Smooth muscle cell (in vitro differentiated cells): ENCODE measurements at regions not wholly inside any gene's neighbourhood (a gene's known extent, or its start where the extent isn't known, plus 50 kb on each side); places are given as distances from the start of the nearest gene placed in this dataset.

Source experiments
- DNase-seq: peaks from one replicate; lab custom pipeline; 2025; ENCODE audit not compliant: unreplicated experiment; lab: John Stamatoyannopoulos, UW
- H2AFZ ChIP-seq: fragments of 200-600 bp; sonication (generic); 2 replicates; pipeline ENCODE4 v1.6.0; 2016; ENCODE audit warnings: antibody characterized with exemption, low read depth, mild to moderate bottlenecking
- H3F3A ChIP-seq: fragments of 200-600 bp; sonication (generic); 2 replicates; pipeline ENCODE4 v1.6.0; 2017; ENCODE audit warnings: antibody characterized with exemption, low read depth
- H3K27ac ChIP-seq: fragments of 200-600 bp; sonication (generic); 2 replicates; pipeline ENCODE4 v1.5.1; 2016; ENCODE audit warnings: low read depth, mild to moderate bottlenecking
- H3K27me3 ChIP-seq: fragments of 200-600 bp; sonication (generic); 2 replicates; pipeline ENCODE4 v1.6.1; 2016; ENCODE audit warnings: low read depth, mild to moderate bottlenecking
- H3K36me3 ChIP-seq: fragments of 200-600 bp; sonication (generic); 2 replicates; pipeline ENCODE4 v1.5.1; 2016; ENCODE audit warnings: low read depth
- H3K4me1 ChIP-seq: fragments of 200-600 bp; sonication (generic); 2 replicates; pipeline ENCODE4 v1.5.1; 2016; ENCODE audit warnings: low read depth
- H3K4me2 ChIP-seq: fragments of 200-600 bp; sonication (generic); 2 replicates; pipeline ENCODE4 v1.6.0; 2016; ENCODE audit warnings: mild to moderate bottlenecking
- H3K4me3 ChIP-seq: fragments of 200-600 bp; sonication (generic); 2 replicates; pipeline ENCODE4 v1.5.1; 2016; ENCODE audit warnings: mild to moderate bottlenecking
- H3K79me2 ChIP-seq: fragments of 200-600 bp; sonication (generic); 2 replicates; pipeline ENCODE4 v1.6.0; 2016; ENCODE audit warnings: low read depth, mild to moderate bottlenecking
- H3K9ac ChIP-seq: fragments of 200-600 bp; sonication (generic); 2 replicates; pipeline ENCODE4 v1.6.0; 2016; ENCODE audit warnings: low read depth
- H3K9me3 ChIP-seq: fragments of 200-600 bp; sonication (generic); replicated peaks from 2 replicates; pipeline ENCODE4 v1.5.1; 2016; ENCODE audit warnings: low read depth
- H4K20me1 ChIP-seq: fragments of 200-600 bp; sonication (generic); 2 replicates; pipeline ENCODE4 v1.6.0; 2016; ENCODE audit warnings: low read depth
- CTCF ChIP-seq: fragments of 200-600 bp; sonication (generic); IDR thresholded peaks from 2 replicates; pipeline ENCODE4 v1.5.1; 2017; ENCODE audit warnings: borderline replicate concordance, mild to moderate bottlenecking, antibody characterized with exemption; ENCODE audit not compliant: insufficient read depth, poor library complexity, severe bottlenecking
- WGBS: methylation state at CpG from one replicate; pipeline ENCODE4 v1.1.7; 2016; ENCODE audit warnings: low lambda C conversion rate; 5-methylcytosine and 5-hydroxymethylcytosine counted together

DNA sequence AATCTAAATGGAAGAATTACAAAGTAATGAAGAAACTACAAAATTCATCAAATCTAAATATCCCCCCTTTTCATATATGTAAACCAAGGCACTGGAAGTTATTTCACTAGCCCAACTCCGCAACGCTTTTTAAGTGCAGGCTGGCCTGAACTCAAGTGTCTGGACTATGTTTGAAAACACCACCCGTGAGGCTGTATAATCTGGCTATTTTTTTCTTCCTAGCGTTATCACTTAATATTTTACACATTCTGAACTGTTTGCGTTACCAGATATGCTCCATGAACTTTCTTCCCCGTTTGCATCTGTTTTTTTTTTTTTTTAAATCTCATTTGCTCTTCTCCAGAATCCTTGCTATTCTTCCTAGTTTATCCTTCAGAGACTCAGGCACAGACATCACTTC, 619.5 kb upstream of the CBLB start:
- no peaks in the 10 kb centered on the region for H3K36me3 ChIP-seq
- H4K20me1 ChIP-seq = no peaks in the 10 kb centered on the region
- 21% methylated on average over 6 of the region's 6 CpGs for WGBS
- H3K27me3 ChIP-seq = no peaks in the 10 kb centered on the region
- H3F3A ChIP-seq = no peaks in the 10 kb centered on the region
- H3K9ac ChIP-seq = no peak overlapping the region
- peak overlapping the region; percentile 80 for H2AFZ ChIP-seq
- H3K27ac ChIP-seq = no peak overlapping the region
- DNase-seq = no peak
- H3K4me3 ChIP-seq = no peak overlapping the region
- H3K9me3 ChIP-seq = no peaks in the 10 kb centered on the region
- H3K4me2 ChIP-seq = peak overlapping the region; percentile 57
- H3K79me2 ChIP-seq = no peaks in the 10 kb centered on the region
- no peak for TF ChIP-seq CTCF
- H3K4me1 ChIP-seq = no peaks in the 10 kb centered on the region

DNA sequence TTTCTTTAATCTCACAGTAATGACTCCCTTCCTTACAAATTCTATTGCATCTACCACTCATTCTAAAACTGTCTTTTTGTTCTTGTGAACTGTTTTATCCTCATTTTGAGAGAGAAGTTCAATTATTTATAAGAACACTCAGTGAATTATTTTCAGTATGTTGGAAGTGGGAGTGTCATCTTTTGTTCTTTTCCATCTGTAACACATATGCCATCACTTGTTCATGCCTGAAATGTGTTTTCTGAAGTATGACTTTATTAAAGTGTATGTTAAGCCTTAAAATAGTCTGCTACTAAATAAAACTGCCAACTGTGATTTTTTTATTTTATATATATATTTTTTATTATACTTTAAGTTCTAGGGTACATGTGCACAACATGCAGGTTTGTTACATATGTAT, 623.0 kb upstream of the CBLB start:
- Histone ChIP-seq H3K4me2 (no peak overlapping the region), H3K9me3 (no peaks in the 10 kb centered on the region), H3K79me2 (no peaks in the 10 kb centered on the region), H3K27me3 (no peaks in the 10 kb centered on the region), H3F3A (no peaks in the 10 kb centered on the region), H4K20me1 (no peaks in the 10 kb centered on the region), H3K4me3 (no peak overlapping the region), H3K27ac (no peak overlapping the region), H3K36me3 (no peaks in the 10 kb centered on the region), H3K9ac (no peak overlapping the region), H2AFZ (no peak overlapping the region), H3K4me1 (no peaks in the 10 kb centered on the region)
- no peak for DNase-seq
- no peak for TF ChIP-seq CTCF

DNA sequence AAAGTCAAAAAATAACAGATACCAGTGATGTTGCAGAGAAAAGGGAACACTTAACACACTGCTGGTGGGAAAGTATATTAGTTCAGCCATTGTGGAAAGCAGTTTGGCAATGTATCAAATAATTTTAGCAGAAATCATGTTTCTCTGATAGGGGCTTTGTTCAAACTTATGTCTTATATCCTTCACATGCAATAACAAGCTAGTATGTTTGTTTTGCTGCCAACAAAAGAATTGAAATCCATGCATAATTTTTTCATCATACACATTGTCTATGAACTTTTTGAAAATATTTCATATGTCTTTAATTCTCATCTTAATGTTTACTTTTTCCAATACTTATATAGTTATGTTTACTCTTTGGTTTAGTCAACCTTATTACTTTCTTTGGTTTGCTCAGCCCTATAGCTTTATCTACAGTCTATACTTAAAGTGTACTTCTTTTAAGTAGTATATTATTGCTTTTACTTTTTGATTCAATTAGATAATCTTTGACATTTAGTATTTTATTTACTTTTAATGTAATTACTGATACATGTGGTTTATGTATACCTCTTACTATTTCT, 639.6 kb upstream of the CBLB start:
- no peaks in the 10 kb centered on the region for H3K27me3 ChIP-seq
- H3K4me3 ChIP-seq = no peak overlapping the region
- no peaks in the 10 kb centered on the region for H3K9me3 ChIP-seq
- H4K20me1 ChIP-seq = no peaks in the 10 kb centered on the region
- no peaks in the 10 kb centered on the region for H3K79me2 ChIP-seq
- no peak for DNase-seq
- H3K4me1 ChIP-seq = peaks cover 3% of the 10 kb centered on the region
- no peak for TF ChIP-seq CTCF
- no peaks in the 10 kb centered on the region for H3K36me3 ChIP-seq
- H3K4me2 ChIP-seq = no peak overlapping the region
- no peak overlapping the region for H2AFZ ChIP-seq
- no peak overlapping the region for H3K27ac ChIP-seq
- no peaks in the 10 kb centered on the region for H3F3A ChIP-seq
- H3K9ac ChIP-seq = no peak overlapping the region

GRCh38 chr3:106510206-106510605, 641.4 kb upstream of the CBLB start:
- Histone ChIP-seq H3F3A (no peaks in the 10 kb centered on the region), H3K9ac (no peak overlapping the region), H3K27ac (no peak overlapping the region), H3K4me3 (no peak overlapping the region), H3K4me1 (peaks cover 3% of the 10 kb centered on the region), H3K9me3 (no peaks in the 10 kb centered on the region), H3K79me2 (no peaks in the 10 kb centered on the region), H3K27me3 (no peaks in the 10 kb centered on the region), H2AFZ (no peak overlapping the region), H3K36me3 (no peaks in the 10 kb centered on the region), H3K4me2 (no peak overlapping the region), H4K20me1 (no peaks in the 10 kb centered on the region)
- DNase-seq = no peak
- no peak for TF ChIP-seq CTCF
- 100% methylated on average over 1 of the region's 1 CpG for WGBS
